ENCODE measurements at regions not wholly inside any gene's neighbourhood (a gene's known extent, or its start where the extent isn't known, plus 50 kb on each side); places are given as distances from the start of the nearest gene placed in this dataset.

DNA sequence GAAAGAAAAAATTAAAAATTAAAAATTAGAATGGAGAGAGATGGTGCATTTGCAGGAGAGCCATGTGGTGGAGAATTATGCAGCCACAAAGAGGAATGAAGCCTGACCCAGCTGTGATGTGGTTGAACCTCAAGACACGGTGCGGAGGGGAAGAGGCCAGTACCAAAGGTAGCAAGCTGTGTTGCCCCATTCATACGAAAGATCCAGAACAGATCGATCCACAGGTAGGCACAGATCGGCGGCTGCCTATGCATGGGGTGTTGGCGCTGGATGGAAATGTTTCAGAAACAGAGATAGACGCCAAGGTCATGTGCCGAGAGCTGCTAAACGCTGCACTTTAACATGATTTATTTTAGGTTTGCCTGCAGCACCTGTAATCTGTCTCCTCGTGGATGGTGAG, 992.3 kb downstream of the BRD1 start:
- no peak for DNase-seq
- Histone ChIP-seq H3K27ac (no peak overlapping the region), H3K36me3 (ENCODE audit: insufficient read depth in 1 of 2, low read depth in 1 of 2) (no peaks in the 10 kb centered on the region), H3K4me1 (no peaks in the 10 kb centered on the region), H3K9me3 (peaks cover 10% of the 10 kb centered on the region), H3K27me3 (ENCODE audit: insufficient read depth in 3 of 3, low read length in 2 of 3) (peaks cover 0 to 3% (median 0%) of the 10 kb centered on the region in 3 donors), H3K4me3 (no peak overlapping the region)
- TF ChIP-seq, protein P1, sequence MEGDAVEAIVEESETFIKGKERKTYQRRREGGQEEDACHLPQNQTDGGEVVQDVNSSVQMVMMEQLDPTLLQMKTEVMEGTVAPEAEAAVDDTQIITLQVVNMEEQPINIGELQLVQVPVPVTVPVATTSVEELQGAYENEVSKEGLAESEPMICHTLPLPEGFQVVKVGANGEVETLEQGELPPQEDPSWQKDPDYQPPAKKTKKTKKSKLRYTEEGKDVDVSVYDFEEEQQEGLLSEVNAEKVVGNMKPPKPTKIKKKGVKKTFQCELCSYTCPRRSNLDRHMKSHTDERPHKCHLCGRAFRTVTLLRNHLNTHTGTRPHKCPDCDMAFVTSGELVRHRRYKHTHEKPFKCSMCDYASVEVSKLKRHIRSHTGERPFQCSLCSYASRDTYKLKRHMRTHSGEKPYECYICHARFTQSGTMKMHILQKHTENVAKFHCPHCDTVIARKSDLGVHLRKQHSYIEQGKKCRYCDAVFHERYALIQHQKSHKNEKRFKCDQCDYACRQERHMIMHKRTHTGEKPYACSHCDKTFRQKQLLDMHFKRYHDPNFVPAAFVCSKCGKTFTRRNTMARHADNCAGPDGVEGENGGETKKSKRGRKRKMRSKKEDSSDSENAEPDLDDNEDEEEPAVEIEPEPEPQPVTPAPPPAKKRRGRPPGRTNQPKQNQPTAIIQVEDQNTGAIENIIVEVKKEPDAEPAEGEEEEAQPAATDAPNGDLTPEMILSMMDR (IDR thresholded peaks at IDR 0.05), result no peak
- intact Hi-C loops (cut with DNase I), result no loop called here
- ATAC-seq, result no peak
- WGBS, 3 donors, result 83 to 86% (median 83%) methylated on average over 11 of the region's 11 CpGs

DNA sequence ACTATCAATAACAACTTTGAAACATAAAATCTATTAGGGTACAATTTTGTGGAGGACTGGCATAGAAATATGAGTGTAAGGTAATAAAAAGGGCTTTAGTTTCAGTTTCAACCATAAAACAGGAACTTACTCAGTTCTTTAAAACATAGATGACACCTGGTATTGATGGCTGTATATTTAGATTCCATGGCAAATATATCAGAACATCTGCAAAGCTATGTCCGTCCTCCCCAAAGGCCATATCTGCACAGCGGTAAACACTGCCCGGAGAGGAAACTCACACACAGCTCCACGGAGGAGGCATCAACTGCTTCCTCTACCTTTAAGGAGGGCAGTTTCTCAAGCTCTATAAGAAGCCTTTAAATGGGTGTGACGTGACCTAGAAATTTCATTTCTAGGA, 993.3 kb downstream of the BRD1 start:
- Histone ChIP-seq H3K27ac (no peak overlapping the region), H3K9me3 (peaks cover 10% of the 10 kb centered on the region), H3K36me3 (ENCODE audit: insufficient read depth in 1 of 2, low read depth in 1 of 2) (no peaks in the 10 kb centered on the region), H3K4me1 (no peaks in the 10 kb centered on the region), H3K4me3 (no peak overlapping the region), H3K27me3 (ENCODE audit: insufficient read depth in 3 of 3, low read length in 2 of 3) (peaks cover 0 to 5% (median 0%) of the 10 kb centered on the region in 3 donors)
- intact Hi-C loops (cut with DNase I), result no loop called here
- no peak for DNase-seq
- 50 to 67% (median 57%) methylated on average over 5 of the region's 5 CpGs for whole genome bisulfite sequencing, 3 donors
- no peak for ATAC-seq
- TF ChIP-seq, protein P1 (IDR thresholded peaks at IDR 0.05), result no peak

DNA sequence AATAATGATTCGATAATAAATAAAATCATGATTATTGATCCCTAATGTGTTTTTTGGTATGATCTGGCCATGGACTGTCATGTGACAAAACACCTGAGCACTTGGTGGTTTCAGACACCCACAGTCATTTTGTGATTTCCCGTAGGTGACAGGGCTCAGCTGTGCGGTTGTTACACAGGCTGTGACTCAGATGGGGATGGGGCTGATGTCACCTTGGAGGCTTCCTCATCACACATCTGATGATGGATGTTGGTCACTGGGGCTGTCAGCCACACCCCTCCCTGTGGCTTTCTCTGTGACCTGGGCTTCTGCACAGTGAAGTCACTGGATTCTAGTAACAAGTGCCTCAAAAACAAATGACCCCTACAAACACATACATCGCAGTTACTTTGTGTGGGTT, 995.1 kb downstream of the BRD1 start:
- DNase-seq (no peak), ATAC-seq (no peak)
- Histone ChIP-seq H3K36me3 (ENCODE audit: insufficient read depth in 1 of 2, low read depth in 1 of 2) (no peaks in the 10 kb centered on the region), H3K9me3 (peaks cover 10% of the 10 kb centered on the region), H3K4me1 (no peaks in the 10 kb centered on the region), H3K4me3 (no peak overlapping the region), H3K27me3 (ENCODE audit: insufficient read depth in 3 of 3, low read length in 2 of 3) (peaks cover 0 to 5% (median 0%) of the 10 kb centered on the region in 3 donors), H3K27ac (no peak overlapping the region)
- intact Hi-C loops (cut with DNase I), result no loop called here
- TF ChIP-seq, protein P1 (IDR thresholded peaks at IDR 0.05), result no peak
- WGBS, 3 donors, result 90 to 96% (median 96%) methylated on average over 4 of the region's 4 CpGs

GRCh38 chr22:48829908-48830307, 997.8 kb downstream of the BRD1 start:
- no peaks in the 10 kb centered on the region for H3K4me1 ChIP-seq
- H3K27ac ChIP-seq, result no peak overlapping the region
- intact Hi-C loops (cut with DNase I), result no loop called here
- H3K4me3 ChIP-seq, result no peak overlapping the region
- peaks cover 0 to 15% (median 9%) of the 10 kb centered on the region in 3 donors for H3K27me3 ChIP-seq (ENCODE audit: insufficient read depth in 3 of 3, low read length in 2 of 3)
- no peak for ATAC-seq
- no peak for DNase-seq
- TF ChIP-seq, protein P1 (IDR thresholded peaks at IDR 0.05), result no peak
- no peaks in the 10 kb centered on the region for H3K36me3 ChIP-seq (ENCODE audit: insufficient read depth in 1 of 2, low read depth in 1 of 2)
- 72 to 82% (median 79%) methylated on average over 6 of the region's 6 CpGs for WGBS, 3 donors
- H3K9me3 ChIP-seq, result peaks cover 10% of the 10 kb centered on the region

DNA sequence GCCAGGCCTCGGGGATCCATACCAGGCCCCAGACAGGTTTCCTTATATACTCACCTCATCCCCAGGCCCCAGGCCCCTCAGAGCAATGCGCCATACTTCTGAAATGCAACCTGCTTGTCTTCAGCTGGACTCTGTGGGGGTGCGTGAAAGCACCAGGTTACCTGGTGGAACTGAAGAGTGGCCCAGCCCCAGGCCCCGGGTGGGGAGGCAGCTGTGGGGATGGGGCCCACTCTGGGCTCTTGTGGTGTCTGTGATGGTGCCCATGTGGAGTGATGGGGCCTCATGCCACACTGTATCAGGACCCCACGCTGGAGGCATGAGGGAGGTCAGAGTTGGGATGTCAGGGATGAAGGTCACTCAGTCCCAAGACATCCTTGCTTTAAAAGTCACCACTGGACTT, 999.0 kb downstream of the BRD1 start:
- H3K4me1 ChIP-seq, result no peaks in the 10 kb centered on the region
- no peak overlapping the region for H3K27ac ChIP-seq
- TF ChIP-seq, protein P1 (IDR thresholded peaks at IDR 0.05), result no peak
- no peaks in the 10 kb centered on the region for H3K36me3 ChIP-seq (ENCODE audit: insufficient read depth in 1 of 2, low read depth in 1 of 2)
- WGBS, 3 donors, result 83 to 88% (median 88%) methylated on average over 5 of the region's 5 CpGs
- H3K27me3 ChIP-seq (ENCODE audit: insufficient read depth in 3 of 3, low read length in 2 of 3), result peaks cover 0 to 22% (median 9%) of the 10 kb centered on the region in 3 donors
- no peak for DNase-seq
- intact Hi-C loops (cut with DNase I), result no loop called here
- no peak overlapping the region for H3K4me3 ChIP-seq
- H3K9me3 ChIP-seq, result peaks cover 10% of the 10 kb centered on the region
- ATAC-seq, result no peak

Measured in psoas muscle (tissue), 7 donors.